Islet of Langerhans (tissue), 1 donor: ENCODE measurements at regions not wholly inside any gene's neighbourhood (a gene's known extent, or its start where the extent isn't known, plus 50 kb on each side); places are given as distances from the start of the nearest gene placed in this dataset.
A peak's percentile ranks its signal among the peaks of the same experiment; 100 is the strongest.

ENCODE experiments used
- FAIRE-seq: peaks from one replicate; lab custom pipeline; 2011; peaks lifted over from hg19 to GRCh38; lab: Jason Lieb, UNC

GRCh38 chr1:42034426-42034825, 115.7 kb upstream of the HIVEP3 start:
- FAIRE-seq = no peak

GRCh38 chr1:42033629-42034028, 114.9 kb upstream of the HIVEP3 start:
- FAIRE-seq = no peak

GRCh38 chr1:42017730-42018129, 99.0 kb upstream of the HIVEP3 start:
- FAIRE-seq = peak; percentile 13

- no peak for FAIRE-seq
These were observed 98.5 kb upstream of the HIVEP3 start for GRCh38 chr1:42017259-42017658.

- FAIRE-seq = no peak
These were observed 96.1 kb upstream of the HIVEP3 start for GRCh38 chr1:42014823-42015222.

- FAIRE-seq = no peak
These were observed 95.3 kb upstream of the HIVEP3 start for GRCh38 chr1:42013881-42014470.

- FAIRE-seq = no peak
These were observed 94.1 kb upstream of the HIVEP3 start for GRCh38 chr1:42012852-42013251.

- no peak for FAIRE-seq
These were observed 91.7 kb upstream of the HIVEP3 start for GRCh38 chr1:42010381-42010780.

GRCh38 chr1:42008264-42008663, 89.5 kb upstream of the HIVEP3 start:
- no peak for FAIRE-seq

- no peak for FAIRE-seq
These were observed 88.1 kb upstream of the HIVEP3 start for GRCh38 chr1:42006836-42007235.

GRCh38 chr1:42006093-42006492, 87.4 kb upstream of the HIVEP3 start:
- no peak for FAIRE-seq

GRCh38 chr1:42005530-42005929, 86.8 kb upstream of the HIVEP3 start:
- peak; percentile 55 for FAIRE-seq

GRCh38 chr1:42004860-42005259, 86.1 kb upstream of the HIVEP3 start:
- FAIRE-seq = no peak

GRCh38 chr1:42004322-42004721, 85.6 kb upstream of the HIVEP3 start:
- no peak for FAIRE-seq

- FAIRE-seq = no peak
These were observed 84.7 kb upstream of the HIVEP3 start for GRCh38 chr1:42003433-42003832.

GRCh38 chr1:42002220-42002619, 83.5 kb upstream of the HIVEP3 start:
- peak; percentile 91 for FAIRE-seq

GRCh38 chr1:42000766-42001165, 82.0 kb upstream of the HIVEP3 start:
- no peak for FAIRE-seq

- no peak for FAIRE-seq
These were observed 81.2 kb upstream of the HIVEP3 start for GRCh38 chr1:41999884-42000283.

GRCh38 chr1:41998250-41998649, 79.5 kb upstream of the HIVEP3 start:
- no peak for FAIRE-seq

- FAIRE-seq = no peak
These were observed 78.4 kb upstream of the HIVEP3 start for GRCh38 chr1:41997153-41997552.

GRCh38 chr1:41995441-41996130, 76.9 kb upstream of the HIVEP3 start:
- FAIRE-seq = no peak

GRCh38 chr1:41994195-41994894, 75.6 kb upstream of the HIVEP3 start:
- no peak for FAIRE-seq

- FAIRE-seq = no peak
These were observed 64.7 kb upstream of the HIVEP3 start for GRCh38 chr1:41983451-41983850.

GRCh38 chr1:41981796-41982195, 63.1 kb upstream of the HIVEP3 start:
- no peak for FAIRE-seq
